Lower leg skin (tissue), 3 donors: ENCODE measurements at regions not wholly inside any gene's neighbourhood (a gene's known extent, or its start where the extent isn't known, plus 50 kb on each side); places are given as distances from the start of the nearest gene placed in this dataset.

Experiments used
- POLR2A ChIP-seq, 2 donors: fragments of 450-650 bp; IDR thresholded peaks; one replicate each; pipeline ENCODE4 v1.6.1; 2016 to 2017; ENCODE audit warnings: antibody characterized with exemption in 2 of 2, mild to moderate bottlenecking in 1 of 2, moderate library complexity in 1 of 2
- TF ChIP-seq, protein P1 (sequence below), 3 donors: fragments of 450-650 bp; IDR thresholded peaks; one replicate each; pipeline ENCODE4 v1.5.1; 2016; ENCODE audit warnings: antibody characterized with exemption in 3 of 3, mild to moderate bottlenecking in 3 of 3, moderate library complexity in 2 of 3

DNA sequence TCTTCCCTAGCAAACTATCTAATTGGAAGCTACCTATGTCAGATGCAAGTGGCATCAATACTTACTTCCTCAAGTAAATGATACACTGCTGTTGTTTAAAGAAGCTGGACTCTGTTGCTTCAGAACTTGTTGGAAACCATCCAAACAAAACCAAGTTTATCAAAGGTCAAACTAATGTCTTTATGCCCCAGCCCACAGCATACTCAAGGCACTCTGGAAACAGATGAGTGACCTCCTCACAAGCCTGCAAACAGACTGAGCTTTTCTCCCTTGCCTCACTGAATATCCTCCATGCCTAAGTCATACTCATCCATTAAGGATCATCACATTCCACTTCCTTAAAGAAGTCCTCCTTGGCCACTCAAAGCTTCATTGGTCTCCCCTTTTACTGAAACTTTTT lies 107.4 kb upstream of the ACP3 start:
- TF ChIP-seq, protein P1, sequence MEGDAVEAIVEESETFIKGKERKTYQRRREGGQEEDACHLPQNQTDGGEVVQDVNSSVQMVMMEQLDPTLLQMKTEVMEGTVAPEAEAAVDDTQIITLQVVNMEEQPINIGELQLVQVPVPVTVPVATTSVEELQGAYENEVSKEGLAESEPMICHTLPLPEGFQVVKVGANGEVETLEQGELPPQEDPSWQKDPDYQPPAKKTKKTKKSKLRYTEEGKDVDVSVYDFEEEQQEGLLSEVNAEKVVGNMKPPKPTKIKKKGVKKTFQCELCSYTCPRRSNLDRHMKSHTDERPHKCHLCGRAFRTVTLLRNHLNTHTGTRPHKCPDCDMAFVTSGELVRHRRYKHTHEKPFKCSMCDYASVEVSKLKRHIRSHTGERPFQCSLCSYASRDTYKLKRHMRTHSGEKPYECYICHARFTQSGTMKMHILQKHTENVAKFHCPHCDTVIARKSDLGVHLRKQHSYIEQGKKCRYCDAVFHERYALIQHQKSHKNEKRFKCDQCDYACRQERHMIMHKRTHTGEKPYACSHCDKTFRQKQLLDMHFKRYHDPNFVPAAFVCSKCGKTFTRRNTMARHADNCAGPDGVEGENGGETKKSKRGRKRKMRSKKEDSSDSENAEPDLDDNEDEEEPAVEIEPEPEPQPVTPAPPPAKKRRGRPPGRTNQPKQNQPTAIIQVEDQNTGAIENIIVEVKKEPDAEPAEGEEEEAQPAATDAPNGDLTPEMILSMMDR (IDR thresholded peaks at IDR 0.05), result no peak
- TF ChIP-seq POLR2A (IDR thresholded peaks at IDR 0.05), result no peak
